HG03521 (cell line): ENCODE measurements at regions not wholly inside any gene's neighbourhood (a gene's known extent, or its start where the extent isn't known, plus 50 kb on each side); places are given as distances from the start of the nearest gene placed in this dataset.

ENCODE experiments used
- ATAC-seq: cut with Tn5 transposase; IDR thresholded peaks from one replicate; pipeline ENCODE4 v1.9.1; 2021; ENCODE audit warnings: mild to moderate bottlenecking, moderate library complexity; ENCODE audit not compliant: unreplicated experiment

DNA sequence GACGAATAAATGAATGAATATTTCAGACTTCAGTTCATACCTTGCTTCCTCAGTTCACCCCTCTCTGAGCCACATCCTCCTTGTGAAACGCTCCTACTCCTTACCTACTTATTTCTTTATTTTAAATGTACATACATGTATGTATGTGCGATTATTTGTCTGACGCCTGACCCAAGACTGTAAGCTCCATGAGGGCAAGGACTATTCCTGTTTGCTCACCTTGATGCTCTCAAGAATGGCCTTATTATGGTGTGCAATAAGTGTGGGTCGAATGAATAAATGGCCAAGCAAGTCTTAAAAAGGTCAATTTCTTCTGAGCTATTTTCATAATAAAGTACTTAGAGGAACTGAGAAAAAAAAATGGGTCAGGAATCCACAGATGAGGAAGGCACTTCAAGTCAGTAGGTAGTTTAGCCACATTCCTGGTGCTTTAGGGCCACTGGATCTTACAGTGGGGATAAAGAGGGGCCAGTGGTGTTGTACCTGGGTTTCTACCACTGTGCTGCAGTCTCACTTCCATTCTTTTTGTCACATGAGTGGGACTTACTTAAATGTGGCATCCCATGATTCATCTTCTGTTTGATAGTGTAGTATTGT is 74.7 kb downstream of the SDC1 start:
- no peak for ATAC-seq

DNA sequence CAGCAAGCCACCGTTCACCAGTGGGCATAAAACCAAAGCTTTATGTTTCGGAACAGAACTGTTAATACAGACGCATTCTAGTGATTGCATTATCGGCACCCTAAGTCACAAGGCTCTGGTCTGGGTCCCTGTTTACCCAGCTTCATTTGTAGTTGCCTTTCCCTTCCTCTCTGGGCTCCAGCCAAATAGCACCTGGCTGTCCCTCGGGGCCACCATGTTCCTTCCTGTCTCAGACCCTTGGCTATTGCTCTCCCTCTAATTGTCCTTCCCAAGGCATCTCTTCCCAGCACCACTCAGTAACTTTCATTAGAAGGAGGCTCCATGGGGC is 75.3 kb downstream of the SDC1 start:
- ATAC-seq: no peak

DNA sequence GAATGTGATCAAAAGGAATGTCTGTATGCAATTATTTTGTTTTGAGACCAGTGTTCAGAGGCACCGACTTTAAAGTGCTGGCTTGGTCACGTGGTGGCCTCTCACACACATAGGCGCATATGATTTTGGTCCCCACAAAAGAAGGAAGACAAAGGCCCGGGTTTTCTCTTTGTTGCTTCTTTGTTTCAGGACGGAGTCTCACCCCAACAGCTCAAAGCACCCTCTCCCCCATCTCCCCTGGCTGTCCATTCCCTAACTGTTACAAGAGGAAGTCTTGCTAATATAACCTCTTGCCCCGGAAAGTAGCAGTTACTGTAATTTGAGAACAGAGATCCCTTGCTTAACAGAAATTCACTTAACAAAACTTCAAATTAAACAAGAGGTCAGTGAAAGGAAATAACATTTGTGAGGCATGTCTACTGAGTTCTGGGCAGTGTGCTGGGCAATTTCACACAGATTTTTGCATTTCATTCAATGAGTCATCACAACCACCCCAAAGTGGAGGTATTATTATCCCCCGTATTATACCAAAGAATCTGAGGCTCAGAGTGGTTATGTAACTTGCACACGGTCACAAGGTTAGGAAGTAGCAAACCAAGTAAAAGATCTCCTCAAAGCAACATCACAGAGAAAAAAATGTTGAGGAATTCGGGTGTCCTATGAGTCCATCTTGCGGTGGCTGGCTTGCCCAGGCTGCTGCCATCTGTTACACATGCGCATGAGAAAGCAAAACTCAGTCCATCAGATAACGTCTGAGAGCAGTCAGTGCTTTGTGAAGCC is 75.8 kb downstream of the SDC1 start:
- no peak for ATAC-seq

DNA sequence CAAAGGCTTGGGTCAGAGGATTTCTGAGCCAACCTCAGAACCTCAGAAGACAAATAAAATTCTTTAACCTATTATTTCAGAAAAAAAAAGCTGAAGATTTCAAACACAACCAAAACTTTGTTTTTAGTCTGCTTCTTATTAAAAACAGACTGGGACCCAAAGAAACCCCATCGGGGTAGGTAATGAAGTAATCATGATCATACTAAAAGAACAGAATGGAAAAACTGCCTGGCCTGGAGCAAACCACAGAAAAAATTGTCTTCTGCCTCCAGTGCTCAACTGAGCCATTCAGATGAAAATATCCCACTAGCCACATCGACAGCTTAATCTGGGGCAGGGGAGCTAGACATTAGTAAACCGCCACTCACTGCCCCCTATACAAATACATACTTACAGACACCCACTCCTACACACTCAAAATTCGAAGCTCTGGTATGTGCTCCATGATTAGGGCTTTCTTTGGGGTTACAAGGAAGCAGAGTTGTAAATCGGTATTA is 76.5 kb downstream of the SDC1 start:
- no peak for ATAC-seq

DNA sequence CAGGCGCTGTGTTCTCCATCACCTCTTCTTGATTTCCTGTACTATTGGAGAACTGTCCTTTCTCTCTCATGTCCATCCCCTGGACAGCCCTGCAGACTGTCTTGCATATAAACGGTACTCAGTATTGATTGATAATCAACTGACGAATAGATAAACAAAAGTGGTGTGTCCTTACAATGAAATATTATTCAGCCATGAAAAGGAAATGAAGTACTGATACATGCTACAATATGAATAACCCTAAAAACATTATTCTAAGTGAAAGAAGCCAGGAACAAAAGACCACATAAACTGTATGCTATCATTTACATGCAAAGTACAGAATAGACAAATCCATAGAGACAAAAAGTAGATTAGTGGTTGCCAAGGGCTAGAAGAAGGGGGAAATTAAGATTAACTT is 77.6 kb downstream of the SDC1 start:
- no peak for ATAC-seq

DNA sequence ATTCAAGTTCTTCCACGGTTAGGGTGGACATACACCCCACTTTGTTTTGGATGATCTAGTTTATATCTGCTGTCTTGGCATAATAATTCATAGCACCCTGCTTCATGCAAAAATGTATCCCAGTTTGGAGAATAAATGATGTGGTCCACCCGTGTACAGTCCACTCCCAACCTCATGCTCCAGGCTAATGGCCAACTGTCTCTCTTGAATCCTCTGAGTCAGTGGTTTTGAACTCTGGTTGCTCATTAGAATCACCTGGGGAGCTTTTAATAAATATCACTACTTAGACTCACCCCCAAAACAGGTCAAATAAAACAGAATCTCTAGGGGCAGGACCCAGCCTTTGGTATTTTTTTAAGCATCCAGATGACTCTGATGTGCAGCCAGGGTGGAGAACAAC is 78.5 kb downstream of the SDC1 start:
- ATAC-seq: no peak

DNA sequence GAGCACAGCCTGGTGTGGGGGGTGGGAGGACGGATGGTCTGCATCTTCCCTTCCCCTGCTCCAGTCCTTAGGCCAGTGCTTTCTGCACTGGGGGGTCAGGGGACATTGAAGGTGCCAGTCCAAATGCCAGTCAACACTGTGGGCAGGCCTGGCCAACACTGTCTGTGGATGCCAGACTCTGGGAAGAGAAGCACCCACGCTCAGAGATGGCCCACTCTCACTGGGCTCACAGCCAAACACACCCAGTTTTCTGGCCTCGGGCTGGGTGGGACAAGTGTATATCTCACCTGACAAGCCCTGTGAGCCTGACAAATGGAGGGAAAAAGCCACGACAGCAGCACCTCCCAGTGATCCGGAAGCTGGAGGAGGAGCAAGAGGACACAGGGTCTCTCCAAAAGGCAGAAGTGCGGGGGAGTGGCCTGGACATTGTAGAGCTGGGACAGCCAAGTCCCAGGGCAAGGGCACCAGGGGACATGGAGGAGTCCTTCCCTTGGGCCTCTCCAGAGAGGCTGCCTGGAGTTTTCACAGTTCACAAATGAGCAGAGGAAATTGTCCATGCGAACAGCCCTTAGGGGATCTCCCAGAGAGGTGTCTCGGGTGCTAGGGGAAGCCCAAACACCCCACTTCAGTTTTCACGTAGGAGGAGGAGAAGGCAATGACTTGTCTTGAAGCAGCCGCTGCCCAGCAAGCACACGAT is 79.3 kb downstream of the SDC1 start:
- ATAC-seq: peak; percentile 64

DNA sequence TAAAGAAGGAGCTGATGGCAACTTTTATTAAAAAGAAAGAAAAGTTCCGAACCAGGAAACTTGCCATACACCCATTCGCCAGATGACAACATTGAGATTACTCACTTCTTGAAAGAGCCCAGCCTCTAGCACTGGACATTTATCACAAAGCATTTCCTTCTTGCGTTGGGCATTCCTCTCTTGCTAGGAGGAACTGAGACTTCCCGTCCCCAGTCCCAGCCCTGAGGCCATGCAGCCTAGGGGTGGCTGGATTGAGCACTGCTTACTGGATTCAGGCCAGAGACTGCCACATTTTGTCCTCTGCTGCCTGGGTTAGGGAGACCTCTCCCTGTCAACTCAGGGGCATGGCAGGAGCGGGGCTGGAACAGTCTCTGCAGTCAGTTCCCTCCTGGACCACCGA is 80.1 kb downstream of the SDC1 start:
- ATAC-seq: no peak

DNA sequence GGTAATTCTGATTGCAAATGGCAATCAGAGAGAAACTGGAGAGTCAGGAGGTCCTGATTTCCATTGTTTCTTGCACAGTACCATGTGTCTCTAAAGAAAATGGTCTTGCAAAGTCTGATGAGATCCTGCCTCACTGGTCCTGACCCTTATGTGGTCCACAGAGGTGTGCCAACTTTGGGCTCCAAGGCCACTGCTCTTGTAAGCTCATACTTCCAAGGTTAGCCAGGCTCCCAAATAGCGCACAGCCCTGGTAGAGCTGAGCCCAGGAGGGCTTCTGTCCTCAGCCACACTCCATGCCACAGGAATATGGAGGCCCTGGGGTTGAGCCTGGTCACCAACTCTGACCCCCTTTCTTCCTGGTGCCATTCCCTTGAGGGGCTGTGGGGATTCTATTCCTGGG is 80.7 kb downstream of the SDC1 start:
- no peak for ATAC-seq

DNA sequence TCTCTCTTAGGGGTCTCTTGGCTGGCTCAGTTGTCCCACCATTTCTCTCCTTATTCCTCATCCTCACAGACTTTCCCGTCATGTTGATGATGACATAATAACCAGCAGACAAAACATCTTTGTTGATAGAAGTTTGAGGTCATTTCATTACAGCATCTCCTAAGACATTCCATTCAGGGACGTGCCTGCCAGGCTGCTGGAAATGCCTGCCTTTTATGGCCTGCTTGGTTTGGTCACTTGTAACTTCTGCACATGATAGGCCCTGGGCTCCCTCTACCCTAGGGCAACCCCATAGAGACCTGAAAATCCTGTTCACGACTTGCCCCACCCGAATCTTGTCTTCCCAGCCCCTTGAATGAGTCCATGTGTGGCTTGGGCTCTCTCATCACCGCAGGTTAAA is 81.7 kb downstream of the SDC1 start:
- no peak for ATAC-seq

DNA sequence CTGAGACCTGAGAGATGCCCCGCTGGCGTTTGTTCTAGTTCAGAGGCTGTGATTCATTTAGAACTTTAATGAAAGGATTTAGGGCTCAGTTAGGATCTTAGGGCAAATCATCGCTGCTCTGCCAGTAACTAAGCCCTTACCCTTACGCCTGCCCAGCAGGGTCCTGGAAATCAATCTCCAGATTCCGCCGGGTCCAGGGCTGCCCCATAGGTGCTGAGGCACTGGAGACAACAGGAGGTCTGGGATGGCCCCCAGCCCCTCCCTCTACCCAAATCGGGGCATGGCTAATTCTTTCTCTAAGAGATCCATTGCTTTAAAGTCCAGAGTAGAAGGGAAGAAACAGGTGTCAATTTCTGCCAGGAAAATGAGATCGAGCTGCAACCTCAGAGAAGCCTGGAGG is 83.1 kb downstream of the SDC1 start:
- ATAC-seq: no peak

DNA sequence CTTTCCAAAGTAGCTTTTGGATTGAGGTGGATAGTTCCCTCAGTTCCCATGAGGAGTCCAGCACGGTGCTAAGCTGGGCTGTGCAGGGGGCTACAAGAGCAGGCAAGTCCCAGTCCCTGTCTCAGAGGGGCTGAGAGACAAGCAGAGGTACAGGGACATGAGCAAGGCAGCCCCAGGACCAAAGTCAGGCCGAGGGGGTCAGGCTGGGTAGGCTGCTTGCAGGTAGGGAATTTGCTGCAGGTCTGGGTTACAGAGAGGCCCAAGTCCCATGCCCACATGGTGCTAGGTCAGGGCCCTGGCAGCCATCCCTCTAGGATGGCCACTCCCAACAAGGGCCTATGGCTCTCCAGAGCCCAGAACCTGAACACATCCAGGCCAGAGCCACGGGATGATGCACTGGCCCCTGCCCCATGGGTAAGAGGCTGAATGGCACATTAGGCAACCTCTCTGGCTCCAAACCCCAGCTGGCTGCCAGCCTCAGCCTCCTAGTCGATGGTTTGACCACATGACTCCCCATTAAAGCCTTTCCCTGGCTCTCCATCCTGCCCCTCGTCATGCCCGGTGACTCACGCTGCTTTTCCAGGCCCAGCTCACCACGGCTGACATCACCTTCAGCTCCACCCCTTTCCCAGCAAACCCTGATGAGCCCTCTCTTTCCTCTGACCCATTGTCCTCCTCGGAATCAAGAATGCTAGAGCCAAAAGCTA is 83.7 kb downstream of the SDC1 start:
- no peak for ATAC-seq

DNA sequence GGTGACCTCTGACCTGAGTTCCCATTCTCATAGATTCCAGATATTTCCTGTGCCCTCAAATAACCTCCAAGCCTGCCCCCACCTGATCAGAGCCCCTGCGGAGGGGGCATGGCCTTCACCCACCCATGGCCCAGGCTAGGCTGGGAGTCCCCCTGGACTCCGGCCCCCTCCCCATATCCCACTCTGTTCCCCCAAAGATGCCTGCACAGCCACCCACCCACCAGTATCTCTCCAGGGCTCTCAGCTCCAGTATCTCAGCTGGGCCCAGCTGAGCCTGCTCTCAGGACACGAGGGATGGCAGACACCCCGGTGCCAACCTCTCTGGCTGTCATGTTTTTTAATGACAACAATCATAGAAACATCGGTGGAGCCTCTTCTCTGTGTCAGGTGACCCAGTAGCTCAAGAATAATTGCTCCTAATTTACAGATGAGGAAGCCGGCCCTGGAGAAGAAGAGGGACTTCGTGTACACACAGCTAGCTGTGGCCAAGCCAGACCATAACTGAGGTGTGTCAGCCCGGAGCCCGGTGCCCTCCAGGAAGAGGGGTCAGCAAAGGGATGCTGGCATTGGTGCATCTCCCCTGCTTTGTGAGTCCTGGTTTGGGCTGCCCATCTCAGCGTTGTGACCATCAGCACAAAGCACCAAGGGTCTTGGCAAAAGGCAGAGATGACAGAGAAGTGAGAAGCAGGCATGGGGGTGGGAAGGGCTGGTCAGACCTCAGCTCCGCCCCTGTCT is 84.4 kb downstream of the SDC1 start:
- ATAC-seq: no peak

DNA sequence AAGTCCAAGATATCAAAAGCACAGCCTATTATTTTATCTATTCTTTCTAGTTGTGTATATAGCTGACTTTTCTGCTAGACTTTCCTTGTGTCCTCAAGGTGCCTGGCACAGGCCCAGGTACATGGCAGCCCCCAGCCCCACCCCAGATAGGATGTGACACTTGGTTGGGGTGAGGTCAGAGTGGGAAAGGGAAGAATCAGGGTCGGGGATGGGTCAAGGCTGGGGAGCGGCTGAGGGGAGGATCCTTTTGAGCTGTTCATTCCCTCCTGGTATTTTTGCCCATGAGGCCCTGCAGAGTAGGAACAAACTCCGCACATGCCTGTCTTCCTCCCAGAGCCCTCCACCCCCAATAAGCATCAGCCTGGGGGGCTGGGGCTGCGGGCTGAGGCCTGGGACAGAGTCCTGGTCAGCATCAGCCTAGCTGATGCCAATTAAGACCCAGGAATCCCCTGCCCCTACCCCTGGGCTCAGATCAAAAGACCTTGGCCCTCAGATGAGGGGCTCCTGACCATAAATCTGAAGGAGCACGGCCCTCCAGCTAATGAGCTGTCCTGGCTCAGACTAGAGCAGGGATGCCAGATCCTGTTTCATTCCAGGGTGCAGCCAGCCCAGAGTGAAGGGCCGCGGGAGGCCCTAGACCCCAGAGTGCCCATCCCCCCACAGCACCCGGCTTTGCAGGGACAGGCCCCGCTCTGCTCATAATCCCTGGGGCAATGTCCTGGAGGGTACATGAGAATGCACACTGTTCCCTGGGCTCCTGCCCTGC is 85.3 kb downstream of the SDC1 start:
- ATAC-seq: no peak

DNA sequence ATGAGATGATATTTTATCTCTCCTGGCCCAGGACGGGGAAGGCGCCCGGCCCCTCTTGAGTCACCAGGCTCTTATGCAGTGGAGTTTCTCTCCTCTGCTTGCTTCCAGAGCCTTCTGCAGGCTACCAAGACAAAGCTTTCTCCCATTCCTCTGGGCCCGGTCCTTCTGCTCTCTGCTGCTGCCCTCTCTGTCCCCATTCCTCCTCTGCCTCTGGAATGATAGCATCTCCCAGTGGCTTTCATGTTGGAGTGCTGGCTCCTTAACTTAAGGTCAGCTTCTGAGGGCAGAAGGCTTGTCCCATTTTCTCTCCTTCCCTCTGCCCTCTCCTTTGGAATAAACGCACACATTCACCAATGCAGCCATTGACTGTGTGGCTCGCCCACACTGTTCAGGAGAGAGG is 86.2 kb downstream of the SDC1 start:
- ATAC-seq: no peak

DNA sequence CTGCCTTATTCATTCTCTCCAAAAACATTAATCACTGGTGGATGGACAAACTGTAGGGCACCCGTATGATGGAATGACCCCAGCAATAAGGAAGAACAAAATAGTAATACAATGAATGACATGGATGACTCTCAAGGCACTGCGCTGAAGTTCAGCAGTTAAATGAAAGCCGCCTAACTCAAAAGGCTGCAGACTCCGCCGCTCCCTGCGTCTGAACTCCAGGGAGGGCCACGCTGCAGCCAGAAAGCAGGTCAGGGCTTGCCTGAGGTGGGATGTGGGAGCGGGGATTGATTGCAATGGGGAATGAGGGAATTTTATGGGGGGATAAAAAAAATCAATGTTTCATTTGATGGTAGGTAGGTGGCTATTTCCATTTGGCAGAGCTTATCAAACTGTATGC is 86.5 kb upstream of the LAPTM4A start:
- no peak for ATAC-seq

DNA sequence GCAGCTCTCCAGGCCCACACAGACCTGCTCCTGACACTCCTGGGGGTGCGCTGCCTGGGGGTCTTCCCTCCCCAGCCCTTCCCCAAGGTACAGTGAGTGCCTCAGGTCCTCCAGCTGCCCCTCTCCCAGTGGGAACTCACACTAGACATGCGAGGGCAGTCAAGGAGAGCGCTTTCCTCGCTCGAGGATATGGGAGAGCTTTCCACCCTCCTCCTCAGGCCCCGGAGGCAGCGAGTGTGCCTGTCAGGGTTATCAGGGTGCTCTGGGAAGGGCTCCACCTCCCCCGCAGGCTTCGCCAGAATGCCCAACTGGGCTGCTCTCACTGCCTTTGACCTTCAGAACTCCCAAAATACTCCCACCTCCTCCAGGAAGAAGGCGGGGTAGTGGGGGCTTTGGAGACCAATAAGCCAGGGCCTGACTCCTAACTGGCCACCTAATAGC is 85.7 kb upstream of the LAPTM4A start:
- no peak for ATAC-seq

DNA sequence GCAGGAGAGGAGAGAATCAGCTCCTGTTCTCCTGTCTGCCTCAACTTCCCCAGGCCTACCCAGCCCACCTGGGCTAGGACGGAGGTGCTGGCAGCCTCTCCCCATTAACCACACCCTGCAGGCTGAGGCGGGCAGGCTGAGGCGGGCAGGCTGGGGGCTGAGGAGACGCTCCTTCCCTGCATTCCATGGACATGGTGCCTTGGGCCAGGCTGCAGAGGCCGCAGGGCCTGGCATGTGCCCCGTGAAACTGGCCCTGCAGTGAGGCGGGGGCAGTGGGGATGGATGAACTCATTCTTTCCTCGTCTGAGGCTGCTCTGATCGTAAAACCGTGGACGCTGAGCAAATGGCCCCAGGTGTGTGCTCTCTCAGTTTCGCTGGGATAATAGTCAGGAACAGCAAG is 84.7 kb upstream of the LAPTM4A start:
- no peak for ATAC-seq

DNA sequence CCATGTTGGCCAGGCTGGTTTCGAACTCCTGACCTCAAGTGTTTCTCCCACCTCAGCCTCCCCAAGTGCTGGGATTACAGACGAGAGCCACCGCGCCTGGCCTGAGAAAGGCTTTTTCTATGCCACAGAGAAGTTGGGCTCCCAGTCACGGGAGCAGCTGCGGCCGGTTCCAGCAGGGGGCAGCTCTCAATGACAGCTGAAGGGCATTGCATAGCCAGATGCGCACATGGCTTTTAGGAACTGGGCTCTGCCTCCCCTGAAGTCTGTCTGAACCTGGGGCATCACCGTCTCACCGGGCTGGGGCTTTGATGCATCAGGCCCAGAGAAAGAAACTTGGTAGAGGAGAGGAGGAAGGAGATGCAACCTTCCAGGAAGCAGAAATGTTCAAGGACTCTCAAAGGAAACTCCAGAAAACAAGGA is 84.2 kb upstream of the LAPTM4A start:
- ATAC-seq: peak; percentile 89

DNA sequence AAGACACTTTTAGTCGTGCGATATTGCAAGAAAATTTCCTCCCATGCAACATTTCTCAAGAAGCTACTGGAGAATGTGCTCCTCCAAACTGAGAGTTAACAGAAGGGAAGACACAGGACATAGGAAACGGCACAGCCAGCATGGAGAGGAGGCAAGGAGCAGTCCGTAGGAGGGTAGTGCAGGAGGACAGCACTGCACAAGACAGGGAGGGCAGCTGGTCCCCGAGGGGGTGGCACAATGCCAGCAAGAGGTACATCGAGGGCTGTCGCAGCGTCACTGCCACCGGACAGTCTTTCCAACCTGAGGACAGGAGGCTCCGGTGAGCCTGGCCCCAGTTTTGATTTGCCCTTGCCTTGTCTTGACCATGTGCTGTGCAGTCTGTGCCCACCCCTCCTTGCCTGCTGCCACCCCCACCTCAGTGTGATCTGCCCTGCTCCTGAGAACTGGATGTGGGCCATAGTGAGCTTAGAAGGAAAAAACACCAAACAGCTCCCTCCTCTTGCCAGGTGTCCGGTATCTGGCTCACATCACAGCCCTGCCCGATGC is 81.6 kb upstream of the LAPTM4A start:
- ATAC-seq: no peak
